Psoas muscle (tissue), 7 donors: ENCODE measurements at regions not wholly inside any gene's neighbourhood (a gene's known extent, or its start where the extent isn't known, plus 50 kb on each side); places are given as distances from the start of the nearest gene placed in this dataset.

ENCODE experiments used
- ATAC-seq, 4 donors: fragments of 200-7000 bp; cut with Tn5 transposase; one replicate each; pipeline ENCODE4 v1.9.1; 2020; ENCODE audit warnings: moderate library complexity in 3 of 4, mild to moderate bottlenecking in 2 of 4
- DNase-seq, 2 donors: peaks; one replicate each; pipeline ENCODE4 v3.0.0-alpha.2; 2020
- H3K27ac ChIP-seq: fragments of 200-600 bp; one replicate; pipeline ENCODE4 v1.8.0; 2022
- H3K27me3 ChIP-seq, 3 donors: fragments of 200-600 bp in 1 of 3; one replicate each; pipeline versions ENCODE4 v1.6.1 to v1.8.0; 2013 to 2022; ENCODE audit warnings: low read length in 2 of 3, mild to moderate bottlenecking in 2 of 3, moderate library complexity in 1 of 3; ENCODE audit not compliant: insufficient read depth in 3 of 3
- H3K36me3 ChIP-seq, 2 donors: fragments of 200-600 bp in 1 of 2; one replicate each; pipeline versions ENCODE4 v1.6.1 to v1.8.0; 2013 to 2022; ENCODE audit warnings: low read depth in 1 of 2, mild to moderate bottlenecking in 1 of 2, moderate library complexity in 1 of 2; ENCODE audit not compliant: insufficient read depth in 1 of 2
- H3K4me1 ChIP-seq: fragments of 200-600 bp; one replicate; pipeline ENCODE4 v1.8.0; 2022
- H3K4me3 ChIP-seq: fragments of 200-600 bp; one replicate; pipeline ENCODE4 v1.8.0; 2022; ENCODE audit warnings: mild to moderate bottlenecking
- H3K9me3 ChIP-seq: fragments of 200-600 bp; one replicate; pipeline ENCODE4 v1.8.0; 2022
- WGBS, 3 donors: extraction: QIAGEN DNeasy Blood & Tissue Kit; methylation state at CpG; one replicate each; pipeline versions ENCODE4 v1.1.6 to v1.1.7; 2013; 5-methylcytosine and 5-hydroxymethylcytosine counted together
- intact Hi-C, 2 donors: fragments of 100-400 bp; cut with DNase I; formaldehyde crosslinking; loops; one replicate each; pipeline versions ENCODE4 v1.11.0 to v1.14.2; 2022
- TF ChIP-seq, protein P1 (sequence below): fragments of 200-600 bp; IDR thresholded peaks from one replicate; pipeline ENCODE4 v1.8.0; 2022; ENCODE audit warnings: antibody characterized with exemption
- donor health status: healthy with polysubstance abuse.
- donor health status: DM: no; HTN: no; CAD: no; lungs with moderate emphysema.
- donor health status: Bipolar disorder and iron deficiency.
- donor health status: healthy.
- donor health status: DM: yes; HTN: yes; CAD: no.
- donor health status: DM: no; HTN: no; CAD: no.
- donor health status: DM: yes; HTN: yes; CAD: no.

DNA sequence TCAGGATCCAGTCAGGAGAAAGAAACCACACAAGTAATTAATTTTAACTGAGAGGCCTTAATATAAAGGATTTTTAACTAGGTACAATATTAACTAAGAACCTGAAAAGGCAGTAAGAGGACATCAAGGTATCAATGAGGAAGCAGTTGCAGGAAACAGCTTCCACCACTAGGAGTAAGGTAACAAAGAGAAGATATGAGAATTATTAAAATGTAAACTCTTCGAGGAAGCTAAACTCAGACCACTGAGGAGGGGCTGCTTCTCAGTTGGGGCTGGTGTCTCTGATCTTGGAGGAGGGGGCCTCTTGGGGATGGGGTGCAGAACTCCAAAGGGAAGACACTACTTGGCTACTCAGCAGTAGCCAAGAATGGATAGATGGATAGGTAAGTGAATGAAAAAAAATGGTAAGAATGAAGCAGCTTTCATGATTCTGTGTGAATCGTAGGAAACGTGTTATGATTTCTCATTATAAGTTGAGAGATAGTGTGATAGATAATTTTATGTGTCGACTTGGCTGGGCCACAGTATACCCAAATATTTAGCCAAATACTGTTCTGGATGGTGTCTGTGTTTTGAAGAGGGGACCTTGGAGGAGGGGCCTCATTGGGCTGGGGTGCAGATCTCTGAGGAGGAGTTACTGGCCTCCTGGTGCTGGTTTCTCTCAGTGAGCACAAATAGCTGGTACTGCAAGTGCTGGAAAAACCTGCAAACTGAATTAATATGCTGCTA lies 547.7 kb upstream of the LRRTM1 start:
- Histone ChIP-seq H3K27me3 (no peaks in the 10 kb centered on the region), H3K36me3 (no peaks in the 10 kb centered on the region), H3K27ac (no peak overlapping the region), H3K4me1 (no peaks in the 10 kb centered on the region), H3K4me3 (no peak overlapping the region), H3K9me3 (no peaks in the 10 kb centered on the region)
- TF ChIP-seq, protein P1, sequence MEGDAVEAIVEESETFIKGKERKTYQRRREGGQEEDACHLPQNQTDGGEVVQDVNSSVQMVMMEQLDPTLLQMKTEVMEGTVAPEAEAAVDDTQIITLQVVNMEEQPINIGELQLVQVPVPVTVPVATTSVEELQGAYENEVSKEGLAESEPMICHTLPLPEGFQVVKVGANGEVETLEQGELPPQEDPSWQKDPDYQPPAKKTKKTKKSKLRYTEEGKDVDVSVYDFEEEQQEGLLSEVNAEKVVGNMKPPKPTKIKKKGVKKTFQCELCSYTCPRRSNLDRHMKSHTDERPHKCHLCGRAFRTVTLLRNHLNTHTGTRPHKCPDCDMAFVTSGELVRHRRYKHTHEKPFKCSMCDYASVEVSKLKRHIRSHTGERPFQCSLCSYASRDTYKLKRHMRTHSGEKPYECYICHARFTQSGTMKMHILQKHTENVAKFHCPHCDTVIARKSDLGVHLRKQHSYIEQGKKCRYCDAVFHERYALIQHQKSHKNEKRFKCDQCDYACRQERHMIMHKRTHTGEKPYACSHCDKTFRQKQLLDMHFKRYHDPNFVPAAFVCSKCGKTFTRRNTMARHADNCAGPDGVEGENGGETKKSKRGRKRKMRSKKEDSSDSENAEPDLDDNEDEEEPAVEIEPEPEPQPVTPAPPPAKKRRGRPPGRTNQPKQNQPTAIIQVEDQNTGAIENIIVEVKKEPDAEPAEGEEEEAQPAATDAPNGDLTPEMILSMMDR: no peak
- WGBS, 3 donors: 72 to 83% (median 81%) methylated on average over 4 of the region's 4 CpGs
- DNase-seq: no peak
- no peak for ATAC-seq
- intact Hi-C loops: no loop called here

DNA sequence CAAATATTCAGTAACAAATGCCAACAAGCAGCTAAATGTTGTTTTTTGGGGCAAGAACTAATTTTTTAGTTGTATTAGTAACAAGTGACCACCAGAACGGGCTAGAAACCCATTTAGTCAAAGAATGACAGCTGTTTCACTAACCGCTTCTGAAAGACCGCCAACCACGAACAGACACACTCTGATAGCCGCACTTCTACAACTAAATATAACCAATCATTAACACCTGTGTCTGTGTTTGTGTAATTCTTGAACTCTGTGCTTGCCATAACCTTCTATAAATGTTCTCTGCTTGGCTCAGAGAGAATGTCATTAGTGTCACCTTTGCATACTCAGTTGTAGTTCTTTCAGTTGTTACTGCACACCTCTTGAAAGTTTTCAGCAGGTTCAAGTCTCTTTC lies 526.3 kb upstream of the LRRTM1 start:
- H3K4me3 ChIP-seq: no peak overlapping the region
- no peaks in the 10 kb centered on the region for H3K4me1 ChIP-seq
- no peaks in the 10 kb centered on the region for H3K36me3 ChIP-seq
- H3K27ac ChIP-seq: no peak overlapping the region
- no peak for DNase-seq
- intact Hi-C loops: no loop called here
- WGBS, 3 donors: 79 to 83% (median 82%) methylated on average over 5 of the region's 5 CpGs
- H3K9me3 ChIP-seq: no peaks in the 10 kb centered on the region
- H3K27me3 ChIP-seq: no peaks in the 10 kb centered on the region
- TF ChIP-seq, protein P1: no peak
- no peak for ATAC-seq

DNA sequence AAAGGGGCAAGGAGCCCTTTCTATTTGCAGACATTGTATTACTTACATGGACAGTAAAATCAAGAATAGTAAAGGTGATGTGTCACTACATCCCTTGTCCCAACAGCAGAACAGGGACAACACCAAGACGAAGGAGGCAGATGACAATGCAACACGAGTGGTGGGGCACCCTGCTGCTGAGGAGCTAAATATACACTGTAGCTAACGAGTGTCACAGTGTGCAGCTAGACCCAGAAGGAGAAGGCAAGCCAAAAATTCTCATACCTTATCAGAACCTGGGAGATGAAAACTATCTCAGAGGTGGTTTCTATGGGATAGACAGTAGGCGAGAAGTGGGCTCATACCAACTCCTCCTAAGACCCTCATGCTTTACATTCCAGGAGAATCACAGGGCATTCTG lies 518.4 kb upstream of the LRRTM1 start:
- TF ChIP-seq, protein P1: no peak
- WGBS, 3 donors: 59 to 68% (median 65%) methylated on average over 4 of the region's 4 CpGs
- DNase-seq: no peak
- ATAC-seq: no peak
- Histone ChIP-seq H3K27ac (no peak overlapping the region), H3K27me3 (no peaks in the 10 kb centered on the region), H3K36me3 (no peaks in the 10 kb centered on the region), H3K9me3 (no peaks in the 10 kb centered on the region), H3K4me3 (no peak overlapping the region), H3K4me1 (no peaks in the 10 kb centered on the region)
- intact Hi-C loops: no loop called here

DNA sequence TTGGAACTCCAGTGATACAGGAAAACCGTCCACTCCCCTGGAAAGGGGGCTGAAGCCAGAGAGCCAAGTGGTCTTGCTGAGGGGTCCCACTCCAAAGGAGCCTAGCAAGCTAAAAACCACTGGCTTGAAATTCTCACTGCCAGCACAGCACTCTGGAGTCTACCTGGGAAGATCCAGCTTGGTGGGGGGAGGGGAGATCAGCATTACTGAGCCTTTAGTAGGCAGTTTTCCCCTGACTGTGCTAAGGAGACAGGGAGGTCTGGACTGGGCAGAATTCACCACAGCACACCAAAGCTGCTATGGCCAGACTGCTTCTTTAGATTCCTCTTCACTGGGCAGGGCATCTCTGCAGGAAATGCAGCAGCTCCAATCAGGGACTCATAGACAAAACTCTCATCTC lies 510.7 kb upstream of the LRRTM1 start:
- TF ChIP-seq, protein P1: no peak
- 44 to 76% (median 61%) methylated on average over 1 of the region's 1 CpG for WGBS, 3 donors
- Histone ChIP-seq H3K27ac (no peak overlapping the region), H3K36me3 (no peaks in the 10 kb centered on the region), H3K4me3 (no peak overlapping the region), H3K27me3 (no peaks in the 10 kb centered on the region), H3K4me1 (no peaks in the 10 kb centered on the region), H3K9me3 (peaks cover 3% of the 10 kb centered on the region)
- intact Hi-C loops: no loop called here
- ATAC-seq (no peak), DNase-seq (no peak)

DNA sequence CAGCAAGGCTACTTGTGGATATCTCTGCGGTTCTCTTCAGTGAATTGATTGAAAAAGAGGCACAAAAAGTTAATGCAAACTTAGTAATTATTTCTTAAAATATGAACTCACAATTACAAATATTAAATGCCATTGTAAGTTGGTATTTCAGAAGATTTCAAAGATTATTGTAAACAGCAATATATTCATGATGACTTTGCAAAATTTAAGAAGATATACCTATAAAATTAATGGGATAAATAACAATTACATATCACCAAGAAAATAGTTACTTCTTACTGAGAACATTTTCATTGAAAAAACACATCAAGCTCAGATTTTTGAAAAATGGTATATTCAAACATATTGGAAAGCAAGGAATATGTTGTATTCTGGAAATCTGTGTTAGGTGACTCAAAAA lies 482.0 kb upstream of the LRRTM1 start:
- ATAC-seq (no peak), DNase-seq (no peak)
- TF ChIP-seq, protein P1: no peak
- H3K9me3 ChIP-seq: no peaks in the 10 kb centered on the region
- intact Hi-C loops: no loop called here
- WGBS, 3 donors: 0 to 64% (median 2%) methylated on average over 1 of the region's 1 CpG
- no peak overlapping the region for H3K4me3 ChIP-seq
- no peaks in the 10 kb centered on the region for H3K36me3 ChIP-seq
- no peaks in the 10 kb centered on the region for H3K4me1 ChIP-seq
- no peak overlapping the region for H3K27ac ChIP-seq
- no peaks in the 10 kb centered on the region for H3K27me3 ChIP-seq
